CD14-positive monocyte (primary cell): ENCODE measurements at regions not wholly inside any gene's neighbourhood (a gene's known extent, or its start where the extent isn't known, plus 50 kb on each side); places are given as distances from the start of the nearest gene placed in this dataset.

Experiments used
- DNase-seq, 3 donors: peaks; one replicate each; pipeline ENCODE4 v3.0.0-alpha.2; 2011 to 2022
- H2AFZ ChIP-seq: 2 replicates; pipeline ENCODE4 v1.6.0; 2012; ENCODE audit warnings: mild to moderate bottlenecking, low read depth, low read length, inconsistent platforms; ENCODE audit not compliant: insufficient read depth, poor library complexity, severe bottlenecking
- H3K27ac ChIP-seq, 2 donors: 1 replicate in 1 of 2; 2 replicates in 1 of 2; pipeline ENCODE4 v1.5.1; 2012 to 2013; ENCODE audit warnings: low read length in 2 of 2, control low read depth in 1 of 2, inconsistent platforms in 1 of 2, low read depth in 1 of 2, mild to moderate bottlenecking in 1 of 2
- H3K27me3 ChIP-seq, 2 donors: one replicate each; pipeline versions ENCODE4 v1.6.0 to v1.6.1; 2011 to 2013; ENCODE audit warnings: low read length in 2 of 2; ENCODE audit not compliant: control insufficient read depth in 2 of 2, insufficient read depth in 2 of 2
- H3K36me3 ChIP-seq, 2 donors: replicated peaks in 1 of 2; 1 replicate in 1 of 2; 2 replicates in 1 of 2; pipeline versions ENCODE4 v1.5.1 to v1.6.1; 2012 to 2013; ENCODE audit warnings: low read length in 2 of 2, control low read depth in 1 of 2, inconsistent platforms in 1 of 2, mild to moderate bottlenecking in 1 of 2; ENCODE audit not compliant: insufficient read depth in 2 of 2, control insufficient read depth in 1 of 2
- H3K4me1 ChIP-seq, 2 donors: 1 replicate in 1 of 2; 2 replicates in 1 of 2; pipeline versions ENCODE4 v1.5.1 to v1.6.1; 2012 to 2013; ENCODE audit warnings: low read length in 2 of 2, control low read depth in 1 of 2, inconsistent platforms in 1 of 2, mild to moderate bottlenecking in 1 of 2, moderate library complexity in 1 of 2; ENCODE audit not compliant: insufficient read depth in 2 of 2, control insufficient read depth in 1 of 2
- H3K4me2 ChIP-seq: replicated peaks from 2 replicates; pipeline ENCODE3; 2012; ENCODE audit warnings: low read length, moderate library complexity, mild to moderate bottlenecking; ENCODE audit not compliant: poor library complexity, severe bottlenecking; ENCODE audit errors: extremely low read depth
- H3K4me3 ChIP-seq, 3 experiments: fragments of 200-600 bp in 1 of 3; sonication (generic) in 1 of 3; replicated peaks in 1 of 3; 1 replicate in 2 of 3; 2 replicates in 1 of 3; pipeline ENCODE4 v1.5.1; 2011 to 2013; ENCODE audit warnings: low read length in 3 of 3, mild to moderate bottlenecking in 3 of 3, control low read depth in 2 of 3, low read depth in 2 of 3, inconsistent platforms in 1 of 3, moderate library complexity in 1 of 3
- H3K79me2 ChIP-seq: 2 replicates; pipeline ENCODE4 v1.6.0; 2012; ENCODE audit warnings: mild to moderate bottlenecking, control low read depth, inconsistent platforms, low read length, moderate library complexity; ENCODE audit not compliant: insufficient read depth
- H3K9ac ChIP-seq: 2 replicates; pipeline ENCODE4 v1.6.0; 2017; ENCODE audit warnings: low read length, mild to moderate bottlenecking; ENCODE audit not compliant: insufficient read depth, poor library complexity, severe bottlenecking
- H3K9me3 ChIP-seq, 2 donors: replicated peaks in 1 of 2; 1 replicate in 1 of 2; 2 replicates in 1 of 2; pipeline versions ENCODE4 v1.5.1 to v1.6.1; 2012 to 2013; ENCODE audit warnings: low read length in 2 of 2, control low read depth in 1 of 2; ENCODE audit not compliant: control insufficient read depth in 1 of 2, insufficient read depth in 1 of 2
- H4K20me1 ChIP-seq: 2 replicates; pipeline ENCODE4 v1.6.0; 2012; ENCODE audit warnings: mild to moderate bottlenecking, low read length, control low read depth, moderate library complexity; ENCODE audit not compliant: insufficient read depth
- H3K27ac Mint-ChIP-seq, 7 donors: one replicate each; pipeline ENCODE4 v1.8.0; 2020; ENCODE audit warnings: mild to moderate bottlenecking in 7 of 7, mixed read lengths in 7 of 7, moderate library complexity in 6 of 7, inconsistent platforms in 2 of 7
- H3K27me3 Mint-ChIP-seq, 3 donors: one replicate each; pipeline ENCODE4 v1.8.0; 2021 to 2022; ENCODE audit warnings: low read depth in 3 of 3, mild to moderate bottlenecking in 3 of 3, mixed read lengths in 3 of 3, moderate library complexity in 3 of 3, inconsistent platforms in 1 of 3
- H3K36me3 Mint-ChIP-seq, 2 donors: one replicate each; pipeline ENCODE4 v1.8.0; 2020; ENCODE audit warnings: mixed read lengths in 2 of 2, inconsistent platforms in 1 of 2, mild to moderate bottlenecking in 1 of 2
- H3K4me1 Mint-ChIP-seq: one replicate; pipeline ENCODE4 v1.8.0; 2020; ENCODE audit warnings: mild to moderate bottlenecking, mixed read lengths
- H3K4me3 Mint-ChIP-seq, 2 donors: one replicate each; pipeline ENCODE4 v1.8.0; 2020; ENCODE audit warnings: mild to moderate bottlenecking in 2 of 2, mixed read lengths in 2 of 2, moderate library complexity in 1 of 2
- H3K9me3 Mint-ChIP-seq, 7 donors: one replicate each; pipeline ENCODE4 v1.8.0; 2020 to 2022; ENCODE audit warnings: mixed read lengths in 7 of 7, mild to moderate bottlenecking in 6 of 7, moderate library complexity in 6 of 7, inconsistent platforms in 2 of 7
- CTCF ChIP-seq: fragments of 200-600 bp; IDR thresholded peaks from one replicate; pipeline ENCODE4 v1.8.0; 2022; ENCODE audit warnings: antibody characterized with exemption, mild to moderate bottlenecking
- WGBS: methylation state at CpG from one replicate; pipeline ENCODE4 v1.1.5; 2013; ENCODE audit warnings: missing lambda C conversion rate; ENCODE audit not compliant: insufficient coverage; 5-methylcytosine and 5-hydroxymethylcytosine counted together
- intact Hi-C, 2 donors: fragments of 100-400 bp; cut with micrococcal nuclease; formaldehyde crosslinking; loops; one replicate each; pipeline versions ENCODE4 v1.15.0 to v1.15.1; 2023

- Mint-ChIP-seq H3K36me3 (no peaks in the 10 kb centered on the region), H3K4me3 (no peak overlapping the region), H3K4me1 (no peaks in the 10 kb centered on the region), H3K9me3 (peaks cover 0 to 2% (median 0%) of the 10 kb centered on the region in 7 donors), H3K27me3 (peaks cover 0 to 2% (median 1%) of the 10 kb centered on the region in 3 donors), H3K27ac (no peak overlapping the region)
- H3K27ac ChIP-seq = no peak overlapping the region
- no peaks in the 10 kb centered on the region for H4K20me1 ChIP-seq
- no peak overlapping the region for H3K4me3 ChIP-seq
- no peaks in the 10 kb centered on the region for H3K27me3 ChIP-seq
- no peak for TF ChIP-seq CTCF
- H3K4me2 ChIP-seq = no peak overlapping the region
- WGBS = 90% methylated on average over 2 of the region's 2 CpGs
- no peaks in the 10 kb centered on the region for H3K9me3 ChIP-seq
- H3K36me3 ChIP-seq = no peaks in the 10 kb centered on the region
- no peaks in the 10 kb centered on the region for H3K79me2 ChIP-seq
- intact Hi-C loops = no loop called here
- DNase-seq = no peak
- H3K4me1 ChIP-seq = no peaks in the 10 kb centered on the region
- H3K9ac ChIP-seq = no peak overlapping the region
- H2AFZ ChIP-seq = no peak overlapping the region
These were observed 137.8 kb upstream of the SLC4A4 start for GRCh38 chr4:71201057-71201456.

GRCh38 chr4:71201817-71202576, 136.8 kb upstream of the SLC4A4 start:
- no peak overlapping the region for H3K4me3 ChIP-seq
- no peaks in the 10 kb centered on the region for H3K27me3 ChIP-seq
- Mint-ChIP-seq H3K36me3 (no peaks in the 10 kb centered on the region), H3K27ac (no peak overlapping the region), H3K27me3 (peaks cover 0 to 2% (median 0%) of the 10 kb centered on the region in 3 donors), H3K4me3 (no peak overlapping the region), H3K4me1 (no peaks in the 10 kb centered on the region), H3K9me3 (peaks cover 0 to 2% (median 0%) of the 10 kb centered on the region in 7 donors)
- DNase-seq = no peak
- no peaks in the 10 kb centered on the region for H3K4me1 ChIP-seq
- no peak overlapping the region for H3K27ac ChIP-seq
- TF ChIP-seq CTCF = no peak
- H3K36me3 ChIP-seq = no peaks in the 10 kb centered on the region
- no CpG with 5 or more reads among the region's 3 CpGs for WGBS
- no peaks in the 10 kb centered on the region for H3K79me2 ChIP-seq
- no peaks in the 10 kb centered on the region for H4K20me1 ChIP-seq
- no peak overlapping the region for H3K9ac ChIP-seq
- no peaks in the 10 kb centered on the region for H3K9me3 ChIP-seq
- intact Hi-C loops = no loop called here
- H3K4me2 ChIP-seq = no peak overlapping the region
- H2AFZ ChIP-seq = no peak overlapping the region
